ENCODE measurements at regions not wholly inside any gene's neighbourhood (a gene's known extent, or its start where the extent isn't known, plus 50 kb on each side); places are given as distances from the start of the nearest gene placed in this dataset.

- Histone ChIP-seq H3K4me3 (replicated peaks in 1 of 3; ENCODE audit: insufficient read depth in 1 of 3, low read depth in 2 of 3, low read length in 3 of 3) (no peak overlapping the region), H3K36me3 (replicated peaks in 1 of 2; ENCODE audit: control insufficient read depth in 1 of 2, insufficient read depth in 2 of 2, low read length in 2 of 2) (no peaks in the 10 kb centered on the region), H3K9ac (ENCODE audit: insufficient read depth, low read depth, low read length) (no peak overlapping the region), H3K9me3 (ENCODE audit: low read length) (no peaks in the 10 kb centered on the region), H3K4me2 (ENCODE audit: low read depth, low read length) (no peak overlapping the region), H3K27ac (ENCODE audit: extremely low read length, insufficient read depth, low read length) (no peak overlapping the region), H3K27me3 (ENCODE audit: control insufficient read depth in 1 of 2, insufficient read depth in 2 of 2, low read length in 2 of 2) (peaks cover 15 to 57% of the 10 kb centered on the region in 2 experiments; a peak in 3 of 5 replicates), H2AFZ (ENCODE audit: low read length) (no peak overlapping the region), H3K79me2 (ENCODE audit: insufficient read depth, low read length) (no peaks in the 10 kb centered on the region), H3K4me1 (ENCODE audit: insufficient read depth, low read length) (no peaks in the 10 kb centered on the region), H4K20me1 (ENCODE audit: insufficient read depth, low read length) (no peaks in the 10 kb centered on the region)
- in situ Hi-C loops (cut with HindIII; ENCODE audit: extremely low pct_ligation_motif_present, low pct_unique_long_range_greater_than_20kb): no loop called here
- no TSS peak for BruUV-seq (replicated peaks)
- ChIA-PET CTCF (ENCODE audit: low intra/inter-chr PET ratio, low total read pairs) (no interaction called here), POLR2A (no interaction called here)
- 21% methylated on average over 20 of the region's 28 CpGs for WGBS (ENCODE audit: low lambda C conversion rate)
- peak; percentile 83 for TF ChIP-seq CREB1 (IDR thresholded peaks at IDR 0.05)
- TF ChIP-seq CREB1 (CRISPR knock-in tag; IDR thresholded peaks at IDR 0.05): no peak
- TF ChIP-seq TEAD2 (CRISPR knock-in tag; IDR thresholded peaks at IDR 0.05): no peak
- intact Hi-C loops (cut with micrococcal nuclease; ENCODE audit: unreplicated experiment): no loop called here
- DNase-seq (ENCODE audit: low spot score) (no peak), FAIRE-seq (no peak), ATAC-seq (peak; percentile 17)
These were observed 248.9 kb downstream of the GLI2 start for GRCh38 chr2:120984452-120985173.

- no peak overlapping the region for H3K4me3 ChIP-seq (replicated peaks in 1 of 3; ENCODE audit: insufficient read depth in 1 of 3, low read depth in 2 of 3, low read length in 3 of 3)
- H3K9me3 ChIP-seq (ENCODE audit: low read length): no peaks in the 10 kb centered on the region
- no peaks in the 10 kb centered on the region for H4K20me1 ChIP-seq (ENCODE audit: insufficient read depth, low read length)
- POLR2A ChIA-PET: no interaction called here
- WGBS (ENCODE audit: low lambda C conversion rate): 26% methylated on average over 12 of the region's 12 CpGs
- no peak overlapping the region for H2AFZ ChIP-seq (ENCODE audit: low read length)
- no peaks in the 10 kb centered on the region for H3K4me1 ChIP-seq (ENCODE audit: insufficient read depth, low read length)
- no peak overlapping the region for H3K27ac ChIP-seq (ENCODE audit: extremely low read length, insufficient read depth, low read length)
- H3K27me3 ChIP-seq (ENCODE audit: control insufficient read depth in 1 of 2, insufficient read depth in 2 of 2, low read length in 2 of 2): peaks cover 15 to 57% of the 10 kb centered on the region in 2 experiments; a peak in 3 of 5 replicates
- in situ Hi-C loops (cut with HindIII; ENCODE audit: extremely low pct_ligation_motif_present, low pct_unique_long_range_greater_than_20kb): no loop called here
- no peaks in the 10 kb centered on the region for H3K79me2 ChIP-seq (ENCODE audit: insufficient read depth, low read length)
- no peaks in the 10 kb centered on the region for H3K36me3 ChIP-seq (replicated peaks in 1 of 2; ENCODE audit: control insufficient read depth in 1 of 2, insufficient read depth in 2 of 2, low read length in 2 of 2)
- no peak overlapping the region for H3K4me2 ChIP-seq (ENCODE audit: low read depth, low read length)
- BruUV-seq (replicated peaks): no TSS peak
- ATAC-seq: no peak
- CTCF ChIA-PET (ENCODE audit: low intra/inter-chr PET ratio, low total read pairs): no interaction called here
- H3K9ac ChIP-seq (ENCODE audit: insufficient read depth, low read depth, low read length): no peak overlapping the region
- no peak for FAIRE-seq
- DNase-seq (ENCODE audit: low spot score): no peak
- intact Hi-C loops (cut with micrococcal nuclease; ENCODE audit: unreplicated experiment): no loop called here
- TF ChIP-seq PHF20 (CRISPR knock-in tag; IDR thresholded peaks at IDR 0.05) (no peak), CHD4 (IDR thresholded peaks at IDR 0.05; ENCODE audit: borderline replicate concordance, low read length) (no peak), ZNF335 (CRISPR knock-in tag; IDR thresholded peaks at IDR 0.05) (no peak), ELK4 (CRISPR knock-in tag; IDR thresholded peaks at IDR 0.05; ENCODE audit: borderline replicate concordance) (no peak), ZNF775 (CRISPR knock-in tag; IDR thresholded peaks at IDR 0.05; ENCODE audit: borderline replicate concordance) (no peak), PPARG (CRISPR knock-in tag; conservative IDR thresholded peaks at IDR 0.05) (no peak), ARNT2 (CRISPR knock-in tag; IDR thresholded peaks at IDR 0.05; ENCODE audit: low read depth) (no peak), ZNF7 (CRISPR knock-in tag; IDR thresholded peaks at IDR 0.05) (no peak), ZBTB37 (CRISPR knock-in tag; IDR thresholded peaks at IDR 0.05) (no peak), CHD2 (IDR thresholded peaks at IDR 0.05; ENCODE audit: low read depth, low read length) (no peak)
These were observed 249.7 kb downstream of the GLI2 start for GRCh38 chr2:120985174-120985996.

Data from HepG2 (cell line).